HG03521 (cell line): ENCODE measurements at regions not wholly inside any gene's neighbourhood (a gene's known extent, or its start where the extent isn't known, plus 50 kb on each side); places are given as distances from the start of the nearest gene placed in this dataset.

Experiments used
- ATAC-seq: cut with Tn5 transposase; IDR thresholded peaks from one replicate; pipeline ENCODE4 v1.9.1; 2021; ENCODE audit warnings: mild to moderate bottlenecking, moderate library complexity; ENCODE audit not compliant: unreplicated experiment

- ATAC-seq, result no peak
These were observed 541.6 kb downstream of the REEP3 start for GRCh38 chr10:64062793-64063192.

- ATAC-seq, result no peak
These were observed 545.9 kb downstream of the REEP3 start for GRCh38 chr10:64067009-64067606.

GRCh38 chr10:64067859-64068258, 546.7 kb downstream of the REEP3 start:
- no peak for ATAC-seq

- ATAC-seq, result no peak
These were observed 549.0 kb downstream of the REEP3 start for GRCh38 chr10:64070241-64070640.

- no peak for ATAC-seq
These were observed 550.0 kb downstream of the REEP3 start for GRCh38 chr10:64071218-64071617.

- ATAC-seq, result no peak
These were observed 554.4 kb downstream of the REEP3 start for GRCh38 chr10:64075604-64076003.

GRCh38 chr10:64076322-64076940, 555.2 kb downstream of the REEP3 start:
- no peak for ATAC-seq

GRCh38 chr10:64079341-64079740, 558.1 kb downstream of the REEP3 start:
- ATAC-seq, result no peak

- ATAC-seq, result no peak
These were observed 558.9 kb downstream of the REEP3 start for GRCh38 chr10:64080071-64080470.

GRCh38 chr10:64081947-64082482, 560.8 kb downstream of the REEP3 start:
- no peak for ATAC-seq

GRCh38 chr10:64086083-64086767, 565.0 kb downstream of the REEP3 start:
- ATAC-seq, result no peak

- no peak for ATAC-seq
These were observed 568.4 kb downstream of the REEP3 start for GRCh38 chr10:64089648-64090047.

GRCh38 chr10:64090865-64091264, 569.7 kb downstream of the REEP3 start:
- no peak for ATAC-seq

- ATAC-seq, result no peak
These were observed 570.7 kb downstream of the REEP3 start for GRCh38 chr10:64091897-64092296.

GRCh38 chr10:64093304-64093703, 572.1 kb downstream of the REEP3 start:
- no peak for ATAC-seq

GRCh38 chr10:64093946-64094535, 572.8 kb downstream of the REEP3 start:
- no peak for ATAC-seq

- no peak for ATAC-seq
These were observed 575.7 kb downstream of the REEP3 start for GRCh38 chr10:64096941-64097340.

GRCh38 chr10:64097391-64098122, 576.4 kb downstream of the REEP3 start:
- no peak for ATAC-seq

- ATAC-seq, result no peak
These were observed 577.8 kb downstream of the REEP3 start for GRCh38 chr10:64098994-64099393.

- ATAC-seq, result no peak
These were observed 580.5 kb downstream of the REEP3 start for GRCh38 chr10:64101606-64102263.

- no peak for ATAC-seq
These were observed 581.0 kb downstream of the REEP3 start for GRCh38 chr10:64102264-64102633.
